ENCODE measurements at regions not wholly inside any gene's neighbourhood (a gene's known extent, or its start where the extent isn't known, plus 50 kb on each side); places are given as distances from the start of the nearest gene placed in this dataset.

- Histone ChIP-seq H4K8ac (ENCODE audit: low read depth, low read length) (no peak overlapping the region), H3K4me2 (ENCODE audit: insufficient read depth, low read length, poor library complexity, severe bottlenecking) (no peak overlapping the region), H3K9me3 (replicated peaks in 1 of 2; ENCODE audit: control insufficient read depth in 2 of 2, insufficient read depth in 1 of 2, low read depth in 1 of 2, low read length in 2 of 2) (peaks cover 0 to 3% of the 10 kb centered on the region in 2 donors), H3K4me1 (ENCODE audit: control insufficient read depth in 2 of 2, insufficient read depth in 1 of 2, low read depth in 1 of 2, low read length in 2 of 2) (no peaks in the 10 kb centered on the region), H4K91ac (ENCODE audit: low read depth, low read length, poor library complexity) (no peak overlapping the region), H3K27me3 (ENCODE audit: control insufficient read depth in 3 of 3, insufficient read depth in 3 of 3, low read depth in 1 of 3, low read length in 3 of 3) (no peaks in the 10 kb centered on the region), H3K4me3 (ENCODE audit: low read length in 2 of 2) (no peak overlapping the region), H3K23ac (ENCODE audit: low read depth, low read length, poor library complexity) (no peak overlapping the region), H3K4ac (ENCODE audit: low read length) (no peak overlapping the region), H3K9ac (ENCODE audit: low read depth, low read length, poor library complexity) (no peak overlapping the region), H3K18ac (ENCODE audit: low read length) (no peak overlapping the region), H3K79me1 (ENCODE audit: low read depth, low read length) (no peaks in the 10 kb centered on the region), H3K14ac (ENCODE audit: low read length) (no peak overlapping the region), H3K27ac (replicated peaks; ENCODE audit: low read length) (no peak overlapping the region), H2BK15ac (ENCODE audit: low read length) (no peak overlapping the region), H2BK5ac (ENCODE audit: low read length) (no peak overlapping the region), H2BK12ac (ENCODE audit: low read length) (no peak overlapping the region), H2AK5ac (ENCODE audit: low read depth, low read length) (no peak overlapping the region), H3K36me3 (replicated peaks in 1 of 2; ENCODE audit: control insufficient read depth in 2 of 2, insufficient read depth in 2 of 2, low read length in 2 of 2) (no peaks in the 10 kb centered on the region), H2BK120ac (ENCODE audit: low read depth, low read length) (no peak overlapping the region), H2AFZ (ENCODE audit: low read length) (no peak overlapping the region)
- WGBS, 2 donors (ENCODE audit: extremely low coverage in 2 of 2, insufficient read length in 2 of 2, insufficient replicate concordance in 1 of 2): no CpG with 5 or more reads among the region's 3 CpGs
- DNase-seq (ENCODE audit: low spot score): no peak
These were observed 1323.7 kb upstream of the PIK3C3 start for GRCh38 chr18:40631319-40631718.

GRCh38 chr18:40630496-40630895, 1324.5 kb upstream of the PIK3C3 start:
- Histone ChIP-seq H3K27ac (replicated peaks; ENCODE audit: low read length) (no peak overlapping the region), H3K23ac (ENCODE audit: low read depth, low read length, poor library complexity) (no peak overlapping the region), H2BK15ac (ENCODE audit: low read length) (no peak overlapping the region), H3K9ac (ENCODE audit: low read depth, low read length, poor library complexity) (no peak overlapping the region), H3K4me1 (ENCODE audit: control insufficient read depth in 2 of 2, insufficient read depth in 1 of 2, low read depth in 1 of 2, low read length in 2 of 2) (no peaks in the 10 kb centered on the region), H2BK5ac (ENCODE audit: low read length) (no peak overlapping the region), H3K4ac (ENCODE audit: low read length) (no peak overlapping the region), H3K18ac (ENCODE audit: low read length) (no peak overlapping the region), H4K8ac (ENCODE audit: low read depth, low read length) (no peak overlapping the region), H4K91ac (ENCODE audit: low read depth, low read length, poor library complexity) (no peak overlapping the region), H3K36me3 (replicated peaks in 1 of 2; ENCODE audit: control insufficient read depth in 2 of 2, insufficient read depth in 2 of 2, low read length in 2 of 2) (no peaks in the 10 kb centered on the region), H2BK120ac (ENCODE audit: low read depth, low read length) (no peak overlapping the region), H3K4me3 (ENCODE audit: low read length in 2 of 2) (no peak overlapping the region), H2BK12ac (ENCODE audit: low read length) (no peak overlapping the region), H3K79me1 (ENCODE audit: low read depth, low read length) (no peaks in the 10 kb centered on the region), H2AFZ (ENCODE audit: low read length) (no peak overlapping the region), H3K14ac (ENCODE audit: low read length) (no peak overlapping the region), H3K27me3 (ENCODE audit: control insufficient read depth in 3 of 3, insufficient read depth in 3 of 3, low read depth in 1 of 3, low read length in 3 of 3) (no peaks in the 10 kb centered on the region), H3K9me3 (replicated peaks in 1 of 2; ENCODE audit: control insufficient read depth in 2 of 2, insufficient read depth in 1 of 2, low read depth in 1 of 2, low read length in 2 of 2) (peaks cover 0 to 3% of the 10 kb centered on the region in 2 donors), H2AK5ac (ENCODE audit: low read depth, low read length) (no peak overlapping the region), H3K4me2 (ENCODE audit: insufficient read depth, low read length, poor library complexity, severe bottlenecking) (no peak overlapping the region)
- no CpG with 5 or more reads among the region's 1 CpG for WGBS, 2 donors (ENCODE audit: extremely low coverage in 2 of 2, insufficient read length in 2 of 2, insufficient replicate concordance in 1 of 2)
- no peak for DNase-seq (ENCODE audit: low spot score)

- no peak overlapping the region for H2BK5ac ChIP-seq (ENCODE audit: low read length)
- H3K23ac ChIP-seq (ENCODE audit: low read depth, low read length, poor library complexity): no peak overlapping the region
- no peak overlapping the region for H3K18ac ChIP-seq (ENCODE audit: low read length)
- no peak overlapping the region for H3K27ac ChIP-seq (replicated peaks; ENCODE audit: low read length)
- no peak overlapping the region for H3K14ac ChIP-seq (ENCODE audit: low read length)
- H3K9ac ChIP-seq (ENCODE audit: low read depth, low read length, poor library complexity): no peak overlapping the region
- no peak overlapping the region for H2BK120ac ChIP-seq (ENCODE audit: low read depth, low read length)
- no peak overlapping the region for H4K8ac ChIP-seq (ENCODE audit: low read depth, low read length)
- no peak for DNase-seq (ENCODE audit: low spot score)
- no peak overlapping the region for H3K4me2 ChIP-seq (ENCODE audit: insufficient read depth, low read length, poor library complexity, severe bottlenecking)
- H3K36me3 ChIP-seq (replicated peaks in 1 of 2; ENCODE audit: control insufficient read depth in 2 of 2, insufficient read depth in 2 of 2, low read length in 2 of 2): no peaks in the 10 kb centered on the region
- H3K4me1 ChIP-seq (ENCODE audit: control insufficient read depth in 2 of 2, insufficient read depth in 1 of 2, low read depth in 1 of 2, low read length in 2 of 2): no peaks in the 10 kb centered on the region
- H3K27me3 ChIP-seq (ENCODE audit: control insufficient read depth in 3 of 3, insufficient read depth in 3 of 3, low read depth in 1 of 3, low read length in 3 of 3): no peaks in the 10 kb centered on the region
- H3K9me3 ChIP-seq (replicated peaks in 1 of 2; ENCODE audit: control insufficient read depth in 2 of 2, insufficient read depth in 1 of 2, low read depth in 1 of 2, low read length in 2 of 2): no peaks in the 10 kb centered on the region
- H3K79me1 ChIP-seq (ENCODE audit: low read depth, low read length): peaks cover 1% of the 10 kb centered on the region
- no CpG with 5 or more reads among the region's 4 CpGs for WGBS, 2 donors (ENCODE audit: extremely low coverage in 2 of 2, insufficient read length in 2 of 2, insufficient replicate concordance in 1 of 2)
- no peak overlapping the region for H3K4me3 ChIP-seq (ENCODE audit: low read length in 2 of 2)
- no peak overlapping the region for H4K91ac ChIP-seq (ENCODE audit: low read depth, low read length, poor library complexity)
- no peak overlapping the region for H3K4ac ChIP-seq (ENCODE audit: low read length)
- H2BK12ac ChIP-seq (ENCODE audit: low read length): no peak overlapping the region
- no peak overlapping the region for H2AFZ ChIP-seq (ENCODE audit: low read length)
- H2AK5ac ChIP-seq (ENCODE audit: low read depth, low read length): no peak overlapping the region
- no peak overlapping the region for H2BK15ac ChIP-seq (ENCODE audit: low read length)
These were observed 1330.1 kb upstream of the PIK3C3 start for GRCh38 chr18:40624959-40625358.

GRCh38 chr18:40613721-40614120, 1341.3 kb upstream of the PIK3C3 start:
- Histone ChIP-seq H3K9ac (ENCODE audit: low read depth, low read length, poor library complexity) (no peak overlapping the region), H4K91ac (ENCODE audit: low read depth, low read length, poor library complexity) (no peak overlapping the region), H3K27me3 (ENCODE audit: control insufficient read depth in 3 of 3, insufficient read depth in 3 of 3, low read depth in 1 of 3, low read length in 3 of 3) (no peaks in the 10 kb centered on the region), H3K27ac (replicated peaks; ENCODE audit: low read length) (no peak overlapping the region), H3K36me3 (replicated peaks in 1 of 2; ENCODE audit: control insufficient read depth in 2 of 2, insufficient read depth in 2 of 2, low read length in 2 of 2) (no peaks in the 10 kb centered on the region), H3K23ac (ENCODE audit: low read depth, low read length, poor library complexity) (no peak overlapping the region), H3K14ac (ENCODE audit: low read length) (no peak overlapping the region), H3K4me1 (ENCODE audit: control insufficient read depth in 2 of 2, insufficient read depth in 1 of 2, low read depth in 1 of 2, low read length in 2 of 2) (no peaks in the 10 kb centered on the region), H3K9me3 (replicated peaks in 1 of 2; ENCODE audit: control insufficient read depth in 2 of 2, insufficient read depth in 1 of 2, low read depth in 1 of 2, low read length in 2 of 2) (no peaks in the 10 kb centered on the region), H2AK5ac (ENCODE audit: low read depth, low read length) (no peak overlapping the region), H4K8ac (ENCODE audit: low read depth, low read length) (no peak overlapping the region), H3K4me3 (ENCODE audit: low read length in 2 of 2) (no peak overlapping the region), H2BK15ac (ENCODE audit: low read length) (no peak overlapping the region), H3K79me1 (ENCODE audit: low read depth, low read length) (no peaks in the 10 kb centered on the region), H2BK120ac (ENCODE audit: low read depth, low read length) (no peak overlapping the region), H3K4ac (ENCODE audit: low read length) (no peak overlapping the region), H3K18ac (ENCODE audit: low read length) (no peak overlapping the region), H2BK12ac (ENCODE audit: low read length) (no peak overlapping the region), H2AFZ (ENCODE audit: low read length) (no peak overlapping the region), H2BK5ac (ENCODE audit: low read length) (no peak overlapping the region), H3K4me2 (ENCODE audit: insufficient read depth, low read length, poor library complexity, severe bottlenecking) (no peak overlapping the region)
- DNase-seq (ENCODE audit: low spot score): no peak

Measured in neuronal stem cell (in vitro differentiated cells).